ENCODE measurements at regions not wholly inside any gene's neighbourhood (a gene's known extent, or its start where the extent isn't known, plus 50 kb on each side); places are given as distances from the start of the nearest gene placed in this dataset.

DNA sequence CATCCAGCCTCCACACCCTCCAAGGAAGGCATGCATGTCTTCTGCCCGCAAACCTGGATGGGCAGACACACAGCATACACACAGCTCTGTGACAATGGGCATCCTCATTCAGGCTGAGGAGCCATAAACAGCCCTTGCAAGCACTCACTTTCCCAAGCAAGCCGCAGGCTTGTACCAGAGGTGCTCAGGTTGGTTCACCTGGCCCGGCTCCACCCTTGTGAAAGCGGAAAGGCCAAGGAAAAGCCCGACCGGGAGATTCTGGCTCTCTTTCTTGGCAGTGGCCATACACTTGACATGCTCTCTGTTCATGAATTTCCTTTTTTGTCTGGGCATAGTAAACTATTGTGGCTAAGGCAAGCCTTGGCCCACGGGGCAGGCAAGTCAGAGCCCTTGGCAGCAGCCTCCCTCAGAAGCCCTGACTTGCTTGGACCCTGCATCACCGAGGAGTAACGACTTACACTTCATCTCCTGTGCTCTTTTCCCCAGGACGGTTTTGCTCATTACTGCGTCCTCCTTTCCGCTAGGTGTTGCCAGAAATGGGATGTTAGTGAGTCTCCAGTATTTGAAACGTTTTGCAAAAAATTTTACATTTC lies 74.6 kb upstream of the BNC1 start:
- Histone ChIP-seq H3K27me3 (ENCODE audit: control insufficient read depth, insufficient read depth, low read length) (no peaks in the 10 kb centered on the region), H3K36me3 (ENCODE audit: control insufficient read depth, insufficient read depth, low read length) (no peaks in the 10 kb centered on the region), H3K4me3 (ENCODE audit: low read depth, low read length) (no peak overlapping the region)
- DNase-seq (ENCODE audit: low read depth), result no peak
- TF ChIP-seq, protein P1, sequence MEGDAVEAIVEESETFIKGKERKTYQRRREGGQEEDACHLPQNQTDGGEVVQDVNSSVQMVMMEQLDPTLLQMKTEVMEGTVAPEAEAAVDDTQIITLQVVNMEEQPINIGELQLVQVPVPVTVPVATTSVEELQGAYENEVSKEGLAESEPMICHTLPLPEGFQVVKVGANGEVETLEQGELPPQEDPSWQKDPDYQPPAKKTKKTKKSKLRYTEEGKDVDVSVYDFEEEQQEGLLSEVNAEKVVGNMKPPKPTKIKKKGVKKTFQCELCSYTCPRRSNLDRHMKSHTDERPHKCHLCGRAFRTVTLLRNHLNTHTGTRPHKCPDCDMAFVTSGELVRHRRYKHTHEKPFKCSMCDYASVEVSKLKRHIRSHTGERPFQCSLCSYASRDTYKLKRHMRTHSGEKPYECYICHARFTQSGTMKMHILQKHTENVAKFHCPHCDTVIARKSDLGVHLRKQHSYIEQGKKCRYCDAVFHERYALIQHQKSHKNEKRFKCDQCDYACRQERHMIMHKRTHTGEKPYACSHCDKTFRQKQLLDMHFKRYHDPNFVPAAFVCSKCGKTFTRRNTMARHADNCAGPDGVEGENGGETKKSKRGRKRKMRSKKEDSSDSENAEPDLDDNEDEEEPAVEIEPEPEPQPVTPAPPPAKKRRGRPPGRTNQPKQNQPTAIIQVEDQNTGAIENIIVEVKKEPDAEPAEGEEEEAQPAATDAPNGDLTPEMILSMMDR (IDR thresholded peaks at IDR 0.05; ENCODE audit: insufficient read depth, low read length, poor library complexity, severe bottlenecking), result no peak

DNA sequence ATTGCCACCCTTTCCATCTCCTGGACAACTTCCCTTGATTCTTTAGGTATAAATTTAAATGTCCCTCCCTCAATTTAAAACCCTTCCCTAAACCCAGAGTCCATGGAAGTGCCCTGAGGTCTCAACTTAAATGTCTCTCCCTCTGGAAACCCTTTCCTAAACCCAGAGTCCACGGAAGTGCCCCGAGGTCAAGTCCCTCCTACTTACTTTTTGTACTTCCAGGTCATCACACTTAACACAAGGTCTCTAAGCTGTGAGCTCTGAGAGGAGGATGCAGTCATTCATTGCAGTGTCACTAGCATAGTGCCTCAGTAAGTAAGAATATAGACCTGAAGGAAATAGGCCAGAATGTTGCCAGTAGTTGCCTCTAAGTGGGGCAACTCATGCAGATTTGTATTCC lies 78.2 kb upstream of the BNC1 start:
- H3K4me3 ChIP-seq (ENCODE audit: low read depth, low read length), result no peak overlapping the region
- no peaks in the 10 kb centered on the region for H3K36me3 ChIP-seq (ENCODE audit: control insufficient read depth, insufficient read depth, low read length)
- H3K27me3 ChIP-seq (ENCODE audit: control insufficient read depth, insufficient read depth, low read length), result no peaks in the 10 kb centered on the region
- DNase-seq (ENCODE audit: low read depth), result no peak
- TF ChIP-seq, protein P1 (IDR thresholded peaks at IDR 0.05; ENCODE audit: insufficient read depth, low read length, poor library complexity, severe bottlenecking), result no peak

DNA sequence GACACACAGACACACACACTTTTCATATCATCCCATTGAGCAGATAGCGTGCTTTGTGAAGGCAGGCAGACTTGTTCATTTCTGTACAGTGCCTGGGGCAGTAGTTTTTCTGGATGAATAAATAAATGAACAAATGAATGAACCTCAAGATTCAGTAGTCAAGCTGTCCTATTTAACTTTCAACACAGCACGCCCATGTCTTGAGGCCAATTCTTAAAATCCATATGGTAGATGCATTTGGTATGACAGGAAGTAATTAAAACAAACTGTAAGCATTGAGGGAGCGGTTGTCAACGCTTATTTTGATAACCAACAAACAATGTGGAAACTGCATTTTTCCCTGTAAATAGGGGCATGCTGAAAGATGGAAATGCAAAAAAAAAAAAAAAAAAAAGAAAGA lies 80.0 kb upstream of the BNC1 start:
- DNase-seq (ENCODE audit: low read depth), result no peak
- Histone ChIP-seq H3K27me3 (ENCODE audit: control insufficient read depth, insufficient read depth, low read length) (no peaks in the 10 kb centered on the region), H3K36me3 (ENCODE audit: control insufficient read depth, insufficient read depth, low read length) (no peaks in the 10 kb centered on the region), H3K4me3 (ENCODE audit: low read depth, low read length) (no peak overlapping the region)
- TF ChIP-seq, protein P1 (IDR thresholded peaks at IDR 0.05; ENCODE audit: insufficient read depth, low read length, poor library complexity, severe bottlenecking), result no peak

DNA sequence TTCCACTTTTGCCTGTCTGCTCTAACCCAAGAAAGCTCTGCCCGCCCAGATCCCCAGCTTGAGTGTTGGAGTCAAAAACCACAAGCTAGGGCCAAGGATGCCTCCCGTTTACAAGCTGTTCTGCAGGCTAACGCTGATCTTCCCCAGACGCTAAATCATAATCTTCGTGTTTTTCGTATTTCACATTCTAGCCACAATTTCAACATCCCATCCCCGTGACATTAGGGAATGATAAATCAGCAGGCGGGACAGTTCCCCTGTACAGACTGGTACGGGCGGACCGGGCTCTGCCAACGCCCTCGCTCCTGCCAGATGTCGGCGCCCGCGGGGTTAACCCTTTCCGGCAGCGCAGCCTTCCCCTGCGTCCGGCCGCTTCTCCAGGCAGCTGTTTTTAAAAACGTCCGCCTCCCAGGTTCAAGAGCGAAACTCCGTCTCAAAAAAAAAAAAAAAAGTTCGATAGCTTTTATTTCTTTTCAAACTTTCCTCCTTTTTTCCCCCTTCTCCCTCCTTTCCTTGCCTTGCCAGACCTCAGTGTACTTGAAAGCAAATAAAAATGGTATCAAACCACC lies 81.0 kb upstream of the BNC1 start:
- TF ChIP-seq, protein P1 (IDR thresholded peaks at IDR 0.05; ENCODE audit: insufficient read depth, low read length, poor library complexity, severe bottlenecking), result no peak
- Histone ChIP-seq H3K27me3 (ENCODE audit: control insufficient read depth, insufficient read depth, low read length) (no peaks in the 10 kb centered on the region), H3K4me3 (ENCODE audit: low read depth, low read length) (peak overlapping the region; percentile 39), H3K36me3 (ENCODE audit: control insufficient read depth, insufficient read depth, low read length) (no peaks in the 10 kb centered on the region)
- DNase-seq (ENCODE audit: low read depth), result peak; percentile 23

DNA sequence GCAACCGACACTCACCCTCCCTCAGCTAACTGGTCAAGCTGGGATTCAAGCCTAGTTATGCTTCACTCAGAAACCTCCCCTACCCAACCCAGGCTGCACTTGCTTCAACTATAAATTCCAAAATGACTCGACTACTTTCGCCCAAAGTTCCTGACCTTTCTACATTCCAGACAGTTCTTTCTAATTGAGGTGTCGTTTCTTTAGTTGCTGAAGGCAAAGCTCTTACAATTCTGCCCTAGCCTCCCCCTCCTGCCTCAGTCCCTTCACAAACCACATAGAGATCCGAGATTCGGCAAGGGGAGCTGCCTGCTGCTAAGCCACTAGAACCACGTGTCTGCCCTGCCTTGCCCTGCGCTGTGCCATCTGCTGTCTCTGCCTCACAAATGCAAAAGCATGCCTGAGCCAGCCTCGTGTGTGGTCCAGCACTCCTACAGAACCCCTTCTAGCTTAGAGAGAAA lies 74.7 kb upstream of the SH3GL3 start:
- no peak overlapping the region for H3K4me3 ChIP-seq (ENCODE audit: low read depth, low read length)
- H3K36me3 ChIP-seq (ENCODE audit: control insufficient read depth, insufficient read depth, low read length), result no peaks in the 10 kb centered on the region
- no peaks in the 10 kb centered on the region for H3K27me3 ChIP-seq (ENCODE audit: control insufficient read depth, insufficient read depth, low read length)
- peak; percentile 37 for DNase-seq (ENCODE audit: low read depth)
- TF ChIP-seq, protein P1 (IDR thresholded peaks at IDR 0.05; ENCODE audit: insufficient read depth, low read length, poor library complexity, severe bottlenecking), result no peak

All from kidney epithelial cell (primary cell).